AG09319 (cell line): ENCODE measurements at regions not wholly inside any gene's neighbourhood (a gene's known extent, or its start where the extent isn't known, plus 50 kb on each side); places are given as distances from the start of the nearest gene placed in this dataset.

Experiments used
- DNase-seq: peaks from one replicate; pipeline ENCODE4 v3.0.0-alpha.2; 2010; ENCODE audit warnings: low read depth; ENCODE audit errors: extremely low read depth
- TF ChIP-seq, protein P1 (sequence below): IDR thresholded peaks from 2 replicates; pipeline ENCODE4 v1.5.1; 2011; ENCODE audit warnings: low read depth, mild to moderate bottlenecking, inconsistent platforms, low read length, moderate library complexity

DNA sequence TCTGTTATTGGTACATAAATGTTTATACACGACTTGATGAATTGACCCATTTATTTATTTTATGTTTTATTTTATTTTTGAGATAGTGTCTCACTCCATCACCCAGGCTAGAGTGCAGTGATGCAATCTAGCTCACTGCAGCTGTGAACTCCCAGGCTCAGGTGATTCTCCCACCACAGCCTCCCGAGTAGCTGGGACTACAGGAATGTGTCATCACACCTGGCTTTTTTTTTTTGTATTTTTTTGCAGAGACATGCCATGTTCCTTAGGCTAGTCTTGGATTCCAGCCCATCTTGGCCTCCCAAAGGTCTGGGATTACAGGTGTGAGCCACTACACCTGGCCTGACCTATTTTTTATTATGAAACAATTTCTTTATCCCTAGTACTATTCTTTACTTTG, 355.0 kb upstream of the PRICKLE1 start:
- TF ChIP-seq, protein P1, sequence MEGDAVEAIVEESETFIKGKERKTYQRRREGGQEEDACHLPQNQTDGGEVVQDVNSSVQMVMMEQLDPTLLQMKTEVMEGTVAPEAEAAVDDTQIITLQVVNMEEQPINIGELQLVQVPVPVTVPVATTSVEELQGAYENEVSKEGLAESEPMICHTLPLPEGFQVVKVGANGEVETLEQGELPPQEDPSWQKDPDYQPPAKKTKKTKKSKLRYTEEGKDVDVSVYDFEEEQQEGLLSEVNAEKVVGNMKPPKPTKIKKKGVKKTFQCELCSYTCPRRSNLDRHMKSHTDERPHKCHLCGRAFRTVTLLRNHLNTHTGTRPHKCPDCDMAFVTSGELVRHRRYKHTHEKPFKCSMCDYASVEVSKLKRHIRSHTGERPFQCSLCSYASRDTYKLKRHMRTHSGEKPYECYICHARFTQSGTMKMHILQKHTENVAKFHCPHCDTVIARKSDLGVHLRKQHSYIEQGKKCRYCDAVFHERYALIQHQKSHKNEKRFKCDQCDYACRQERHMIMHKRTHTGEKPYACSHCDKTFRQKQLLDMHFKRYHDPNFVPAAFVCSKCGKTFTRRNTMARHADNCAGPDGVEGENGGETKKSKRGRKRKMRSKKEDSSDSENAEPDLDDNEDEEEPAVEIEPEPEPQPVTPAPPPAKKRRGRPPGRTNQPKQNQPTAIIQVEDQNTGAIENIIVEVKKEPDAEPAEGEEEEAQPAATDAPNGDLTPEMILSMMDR = no peak
- DNase-seq = no peak

GRCh38 chr12:42936991-42937390, 347.4 kb upstream of the PRICKLE1 start:
- TF ChIP-seq, protein P1 = no peak

GRCh38 chr12:42936260-42936659, 346.7 kb upstream of the PRICKLE1 start:
- DNase-seq = no peak
- TF ChIP-seq, protein P1 = no peak

More at GRCh38 chr12:42936991-42937390, 347.4 kb upstream of the PRICKLE1 start:
- DNase-seq = no peak

DNA sequence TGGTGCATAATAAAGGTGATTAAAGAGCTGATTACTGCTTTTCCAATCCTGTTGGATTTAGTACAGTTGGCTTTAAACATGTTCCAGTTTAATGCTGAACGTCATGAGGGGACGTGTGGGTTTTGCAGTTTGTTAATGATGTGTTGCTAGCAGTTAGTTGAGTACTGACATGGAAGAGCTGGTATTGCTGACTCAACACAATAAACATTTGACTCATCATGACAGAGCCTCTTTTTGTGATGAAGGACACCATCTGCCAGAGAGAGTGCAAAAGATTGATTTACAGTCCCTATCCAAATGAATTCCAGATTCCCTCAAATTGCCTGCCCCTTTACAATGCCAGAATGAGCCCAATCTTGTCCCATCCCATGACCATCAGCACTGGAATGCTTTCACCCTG, 346.2 kb upstream of the PRICKLE1 start:
- TF ChIP-seq, protein P1 = no peak
- DNase-seq = no peak

- DNase-seq = no peak
- TF ChIP-seq, protein P1 = no peak
These were observed 345.5 kb upstream of the PRICKLE1 start for GRCh38 chr12:42935090-42935489.

DNA sequence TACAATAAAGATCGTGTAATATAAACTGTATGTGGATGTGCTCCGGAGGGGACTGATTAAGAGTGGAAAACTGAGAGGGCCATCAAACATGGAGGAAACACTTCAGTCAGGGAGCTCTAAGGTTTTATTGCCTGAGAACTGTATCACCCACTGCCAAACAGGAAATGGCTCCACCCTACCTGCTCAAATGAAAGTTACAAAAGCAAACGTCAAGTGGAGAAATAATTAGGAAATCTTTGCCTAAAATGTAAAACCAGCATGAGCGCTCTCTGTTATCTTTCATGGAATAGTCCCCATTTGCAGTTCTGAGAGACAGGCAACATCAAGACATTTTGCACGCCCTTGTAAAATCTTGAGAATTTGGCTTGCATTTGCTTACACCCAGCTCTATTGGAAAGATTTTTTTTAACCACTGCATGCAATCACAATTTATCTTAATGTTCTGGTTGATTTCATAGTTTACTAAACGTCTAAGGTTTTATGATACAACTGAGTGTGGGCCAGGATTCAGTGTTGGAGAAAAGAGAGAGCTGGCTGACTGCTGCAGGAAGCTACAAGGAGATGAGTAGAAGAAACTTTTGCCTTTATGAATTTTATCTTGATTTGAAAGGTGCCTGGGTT, 344.0 kb upstream of the PRICKLE1 start:
- TF ChIP-seq, protein P1 = no peak
- no peak for DNase-seq

DNA sequence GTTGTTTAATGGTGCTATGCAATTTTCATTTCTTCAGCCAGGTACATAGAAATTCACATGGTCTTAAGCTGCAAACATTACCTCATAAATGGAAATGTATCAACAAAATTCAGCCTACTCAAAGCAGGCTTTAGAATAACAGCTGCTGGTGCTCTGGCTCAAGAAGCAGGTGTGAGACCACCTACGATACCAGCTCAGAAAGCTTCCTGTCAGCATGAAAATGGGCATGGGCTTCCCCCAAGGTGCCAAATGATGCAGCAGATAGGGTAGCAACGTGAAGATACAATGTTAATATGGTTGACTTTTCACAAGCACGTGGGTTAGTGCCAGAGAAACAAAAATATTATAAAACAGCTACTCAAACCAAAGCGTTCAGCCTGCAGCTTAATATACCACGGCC, 343.4 kb upstream of the PRICKLE1 start:
- no peak for DNase-seq
- TF ChIP-seq, protein P1 = no peak
